Left kidney (tissue), 1 donor: ENCODE measurements at regions not wholly inside any gene's neighbourhood (a gene's known extent, or its start where the extent isn't known, plus 50 kb on each side); places are given as distances from the start of the nearest gene placed in this dataset.
"Not testable (repeated sequence)": the region's sequence is repeated elsewhere in the genome, so short reads cannot be mapped to it uniquely, and the experiment has no call there.

Experiments used
- DNase-seq: peaks from one replicate; pipeline ENCODE4 v3.0.0-alpha.2; 2013

GRCh38 chr10:95137990-95138625 is 55.9 kb upstream of the ACSM6 start:
- not testable (repeated sequence) for DNase-seq

GRCh38 chr10:95134490-95134889 is 59.5 kb upstream of the ACSM6 start:
- DNase-seq = no peak

- DNase-seq = no peak
Observed at GRCh38 chr10:95133997-95134396, 60.0 kb upstream of the ACSM6 start.

- DNase-seq = peak; percentile 42
Observed at GRCh38 chr10:95133016-95133752, 60.9 kb upstream of the ACSM6 start.

- not testable (repeated sequence) for DNase-seq
Observed at GRCh38 chr10:95130429-95130828, 61.1 kb upstream of the CYP2C8 start.

- DNase-seq = no peak
Observed at GRCh38 chr10:95125582-95125981, 56.3 kb upstream of the CYP2C8 start.

- no peak for DNase-seq
Observed at GRCh38 chr10:95122736-95123135, 53.4 kb upstream of the CYP2C8 start.

- peak; percentile 30 for DNase-seq
Observed at GRCh38 chr10:95121904-95122303, 52.6 kb upstream of the CYP2C8 start.
